NCI-H2081 treated with DMSO at 0.1 percent for 48 hours (cell line): ENCODE measurements at regions not wholly inside any gene's neighbourhood (a gene's known extent, or its start where the extent isn't known, plus 50 kb on each side); places are given as distances from the start of the nearest gene placed in this dataset.

Experiments
- DNase-seq: peaks from one replicate; lab custom pipeline; 2025; lab: John Stamatoyannopoulos, UW

- no peak for DNase-seq
Measured at GRCh38 chr20:23279836-23280235, 70.8 kb upstream of the NXT1 start.

GRCh38 chr20:23278172-23278571 lies 72.4 kb upstream of the NXT1 start:
- DNase-seq: no peak

- DNase-seq: no peak
Measured at GRCh38 chr20:23277316-23277715, 73.3 kb upstream of the NXT1 start.

GRCh38 chr20:23273776-23274175 lies 76.8 kb upstream of the NXT1 start:
- DNase-seq: no peak

- no peak for DNase-seq
Measured at GRCh38 chr20:23272176-23273029, 78.2 kb upstream of the NXT1 start.

- DNase-seq: no peak
Measured at GRCh38 chr20:23270382-23270911, 80.1 kb upstream of the NXT1 start.

- no peak for DNase-seq
Measured at GRCh38 chr20:23269954-23270353, 80.6 kb upstream of the NXT1 start.

GRCh38 chr20:23268792-23269354 lies 81.7 kb upstream of the NXT1 start:
- no peak for DNase-seq

- DNase-seq: no peak
Measured at GRCh38 chr20:23267909-23268308, 82.7 kb upstream of the NXT1 start.

GRCh38 chr20:23266530-23267398 lies 83.8 kb upstream of the NXT1 start:
- no peak for DNase-seq

- no peak for DNase-seq
Measured at GRCh38 chr20:23265226-23265625, 85.4 kb upstream of the NXT1 start.

- DNase-seq: no peak
Measured at GRCh38 chr20:23264545-23264944, 86.0 kb upstream of the NXT1 start.

GRCh38 chr20:23260181-23260840 lies 90.3 kb upstream of the NXT1 start:
- no peak for DNase-seq

- DNase-seq: no peak
Measured at GRCh38 chr20:23258747-23259121, 91.9 kb upstream of the NXT1 start.

- DNase-seq: peak; percentile 41
Measured at GRCh38 chr20:23257848-23258746, 92.5 kb upstream of the NXT1 start.

GRCh38 chr20:23257106-23257761 lies 93.4 kb upstream of the NXT1 start:
- DNase-seq: no peak

- no peak for DNase-seq
Measured at GRCh38 chr20:23255716-23256385, 94.7 kb upstream of the NXT1 start.

- no peak for DNase-seq
Measured at GRCh38 chr20:23255106-23255505, 95.5 kb upstream of the NXT1 start.

- DNase-seq: no peak
Measured at GRCh38 chr20:23254505-23254904, 96.1 kb upstream of the NXT1 start.

- DNase-seq: no peak
Measured at GRCh38 chr20:23254034-23254433, 96.6 kb upstream of the NXT1 start.
